ENCODE measurements at regions not wholly inside any gene's neighbourhood (a gene's known extent, or its start where the extent isn't known, plus 50 kb on each side); places are given as distances from the start of the nearest gene placed in this dataset.

- TF ChIP-seq ARNT (IDR thresholded peaks at IDR 0.05) = no peak
- TF ChIP-seq SP1 (IDR thresholded peaks at IDR 0.05) = no peak
- TF ChIP-seq PKNOX1 (IDR thresholded peaks at IDR 0.05) = peak; percentile 93
- no peak for TF ChIP-seq FOXM1 (IDR thresholded peaks at IDR 0.05; ENCODE audit: borderline replicate concordance)
- TF ChIP-seq NFRKB (IDR thresholded peaks at IDR 0.05) = no peak
- no peak for TF ChIP-seq FOXA1 (IDR thresholded peaks at IDR 0.05)
- TF ChIP-seq FOXK2 (IDR thresholded peaks at IDR 0.05) = no peak
- no peak for TF ChIP-seq SUZ12 (IDR thresholded peaks at IDR 0.05)
- TF ChIP-seq BHLHE40 (IDR thresholded peaks at IDR 0.05; ENCODE audit: borderline replicate concordance) = no peak
These were observed 1112.6 kb downstream of the PCDH9 start for GRCh38 chr13:66117563-66117962.

Data from HEK293T (cell line).